Transverse colon (tissue), 4 donors: ENCODE measurements at regions not wholly inside any gene's neighbourhood (a gene's known extent, or its start where the extent isn't known, plus 50 kb on each side); places are given as distances from the start of the nearest gene placed in this dataset.
"Not testable (repeated sequence)": the region's sequence is repeated elsewhere in the genome, so short reads cannot be mapped to it uniquely, and the experiment has no call there.

Source experiments
- CTCF ChIP-seq, 5 experiments: fragments of 200-600 bp in 3 of 5; fragments of 450-650 bp in 2 of 5; sonication (generic) in 3 of 5; IDR thresholded peaks; 1 replicate in 2 of 5; 2 replicates in 3 of 5; pipeline ENCODE4 v1.5.1; 2016 to 2017; ENCODE audit warnings: antibody characterized with exemption in 5 of 5, inconsistent platforms in 3 of 5, mild to moderate bottlenecking in 2 of 5, moderate library complexity in 1 of 5
- EP300 ChIP-seq: sonication (generic); formaldehyde crosslinking; IDR thresholded peaks from one replicate; pipeline ENCODE4 v1.6.1; 2017; ENCODE audit warnings: antibody characterized with exemption, low read depth
- POLR2A ChIP-seq: fragments of 450-650 bp; IDR thresholded peaks from one replicate; pipeline ENCODE4 v1.6.1; 2016; ENCODE audit warnings: antibody characterized with exemption, mild to moderate bottlenecking, moderate library complexity
- POLR2AphosphoS5 ChIP-seq, 3 donors: sonication (generic); formaldehyde crosslinking; IDR thresholded peaks; one replicate each; pipeline ENCODE4 v1.6.1; 2016; ENCODE audit warnings: antibody characterized with exemption in 3 of 3

GRCh38 chr15:77906062-77906990 lies 171.2 kb downstream of the TBC1D2B start:
- TF ChIP-seq CTCF (IDR thresholded peaks at IDR 0.05); POLR2A; POLR2AphosphoS5 (IDR thresholded peaks at IDR 0.05); EP300: not testable (repeated sequence)
